Right lobe of liver (tissue), 4 donors: ENCODE measurements at regions not wholly inside any gene's neighbourhood (a gene's known extent, or its start where the extent isn't known, plus 50 kb on each side); places are given as distances from the start of the nearest gene placed in this dataset.

Experiments
- POLR2A ChIP-seq: fragments of 450-650 bp; IDR thresholded peaks from one replicate; pipeline ENCODE4 v1.6.1; 2017; ENCODE audit warnings: antibody characterized with exemption, mild to moderate bottlenecking
- TF ChIP-seq, protein P1 (sequence below), 4 donors: fragments of 200-600 bp in 3 of 4; fragments of 450-650 bp in 1 of 4; IDR thresholded peaks; one replicate each; pipeline versions ENCODE4 v1.5.1 to v1.8.0; 2016 to 2022; ENCODE audit warnings: antibody characterized with exemption in 4 of 4, mild to moderate bottlenecking in 2 of 4
- donor health status: DM: no; HTN: no; CAD: no.
- donor health status: DM: no; HTN: no; CAD: no.
- donor health status: DM: no; HTN: yes; CAD: no.

DNA sequence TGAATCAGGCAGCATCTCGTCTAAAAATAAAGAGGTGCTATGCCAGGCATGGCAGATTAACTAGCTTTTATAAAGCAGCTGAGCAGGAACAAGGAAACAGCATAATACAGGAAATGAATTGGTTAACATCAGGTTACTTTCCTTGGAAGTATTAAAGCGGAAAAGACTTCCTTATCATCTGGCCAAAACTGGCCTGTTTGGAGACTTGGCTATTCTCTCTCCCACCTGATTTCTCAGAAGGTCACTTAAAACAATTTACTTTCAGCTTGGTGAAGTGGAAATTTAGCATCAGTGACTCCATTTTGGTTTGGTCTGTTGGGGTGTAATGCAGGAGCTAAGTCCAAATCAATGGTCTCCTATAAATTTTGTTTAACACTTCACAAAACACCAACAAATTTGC is 191.6 kb downstream of the NUFIP1 start:
- TF ChIP-seq, protein P1, sequence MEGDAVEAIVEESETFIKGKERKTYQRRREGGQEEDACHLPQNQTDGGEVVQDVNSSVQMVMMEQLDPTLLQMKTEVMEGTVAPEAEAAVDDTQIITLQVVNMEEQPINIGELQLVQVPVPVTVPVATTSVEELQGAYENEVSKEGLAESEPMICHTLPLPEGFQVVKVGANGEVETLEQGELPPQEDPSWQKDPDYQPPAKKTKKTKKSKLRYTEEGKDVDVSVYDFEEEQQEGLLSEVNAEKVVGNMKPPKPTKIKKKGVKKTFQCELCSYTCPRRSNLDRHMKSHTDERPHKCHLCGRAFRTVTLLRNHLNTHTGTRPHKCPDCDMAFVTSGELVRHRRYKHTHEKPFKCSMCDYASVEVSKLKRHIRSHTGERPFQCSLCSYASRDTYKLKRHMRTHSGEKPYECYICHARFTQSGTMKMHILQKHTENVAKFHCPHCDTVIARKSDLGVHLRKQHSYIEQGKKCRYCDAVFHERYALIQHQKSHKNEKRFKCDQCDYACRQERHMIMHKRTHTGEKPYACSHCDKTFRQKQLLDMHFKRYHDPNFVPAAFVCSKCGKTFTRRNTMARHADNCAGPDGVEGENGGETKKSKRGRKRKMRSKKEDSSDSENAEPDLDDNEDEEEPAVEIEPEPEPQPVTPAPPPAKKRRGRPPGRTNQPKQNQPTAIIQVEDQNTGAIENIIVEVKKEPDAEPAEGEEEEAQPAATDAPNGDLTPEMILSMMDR (IDR thresholded peaks at IDR 0.05), result no peak
- no peak for TF ChIP-seq POLR2A
